ENCODE measurements at regions not wholly inside any gene's neighbourhood (a gene's known extent, or its start where the extent isn't known, plus 50 kb on each side); places are given as distances from the start of the nearest gene placed in this dataset.

GRCh38 chr3:177810162-177810623, 612.9 kb upstream of the TBL1XR1 start:
- FAIRE-seq = no peak
- H3K4me3 ChIP-seq (ENCODE audit: low read depth, low read length) = no peak overlapping the region
- TF ChIP-seq CTCF (IDR thresholded peaks at IDR 0.05; ENCODE audit: insufficient read depth, low read length, severe bottlenecking) = no peak
- no peaks in the 10 kb centered on the region for H3K36me3 ChIP-seq (ENCODE audit: control insufficient read depth, insufficient read depth, low read length)
- DNase-seq (ENCODE audit: low read depth) = peak; percentile 97
- no peaks in the 10 kb centered on the region for H3K27me3 ChIP-seq (ENCODE audit: control insufficient read depth, insufficient read depth, low read length)

- DNase-seq (ENCODE audit: low read depth) (no peak), FAIRE-seq (no peak)
- TF ChIP-seq CTCF (IDR thresholded peaks at IDR 0.05; ENCODE audit: insufficient read depth, low read length, severe bottlenecking) = no peak
- Histone ChIP-seq H3K36me3 (ENCODE audit: control insufficient read depth, insufficient read depth, low read length) (no peaks in the 10 kb centered on the region), H3K4me3 (ENCODE audit: low read depth, low read length) (no peak overlapping the region), H3K27me3 (ENCODE audit: control insufficient read depth, insufficient read depth, low read length) (no peaks in the 10 kb centered on the region)
Observed at GRCh38 chr3:177811112-177811511, 613.8 kb upstream of the TBL1XR1 start.

- no peaks in the 10 kb centered on the region for H3K36me3 ChIP-seq (ENCODE audit: control insufficient read depth, insufficient read depth, low read length)
- H3K27me3 ChIP-seq (ENCODE audit: control insufficient read depth, insufficient read depth, low read length) = no peaks in the 10 kb centered on the region
- no peak overlapping the region for H3K4me3 ChIP-seq (ENCODE audit: low read depth, low read length)
- DNase-seq (ENCODE audit: low read depth) = no peak
- no peak for TF ChIP-seq CTCF (IDR thresholded peaks at IDR 0.05; ENCODE audit: insufficient read depth, low read length, severe bottlenecking)
- FAIRE-seq = no peak
Observed at GRCh38 chr3:177811835-177812234, 614.6 kb upstream of the TBL1XR1 start.

GRCh38 chr3:177812492-177812891, 615.2 kb upstream of the TBL1XR1 start:
- TF ChIP-seq CTCF (IDR thresholded peaks at IDR 0.05; ENCODE audit: insufficient read depth, low read length, severe bottlenecking) = no peak
- Histone ChIP-seq H3K36me3 (ENCODE audit: control insufficient read depth, insufficient read depth, low read length) (no peaks in the 10 kb centered on the region), H3K4me3 (ENCODE audit: low read depth, low read length) (no peak overlapping the region), H3K27me3 (ENCODE audit: control insufficient read depth, insufficient read depth, low read length) (no peaks in the 10 kb centered on the region)
- FAIRE-seq (no peak), DNase-seq (ENCODE audit: low read depth) (no peak)

GRCh38 chr3:177813322-177813721, 616.0 kb upstream of the TBL1XR1 start:
- no peak for FAIRE-seq
- TF ChIP-seq CTCF (IDR thresholded peaks at IDR 0.05; ENCODE audit: insufficient read depth, low read length, severe bottlenecking) = no peak

GRCh38 chr3:177816667-177817208, 619.5 kb upstream of the TBL1XR1 start:
- FAIRE-seq = peak; percentile 55
- H3K4me3 ChIP-seq (ENCODE audit: low read depth, low read length) = no peak overlapping the region
- DNase-seq (ENCODE audit: low read depth) = peak; percentile 98

More at GRCh38 chr3:177813322-177813721, 616.0 kb upstream of the TBL1XR1 start:
- no peak for DNase-seq (ENCODE audit: low read depth)
- no peak overlapping the region for H3K4me3 ChIP-seq (ENCODE audit: low read depth, low read length)
- no peaks in the 10 kb centered on the region for H3K36me3 ChIP-seq (ENCODE audit: control insufficient read depth, insufficient read depth, low read length)
- no peaks in the 10 kb centered on the region for H3K27me3 ChIP-seq (ENCODE audit: control insufficient read depth, insufficient read depth, low read length)

More at GRCh38 chr3:177816667-177817208, 619.5 kb upstream of the TBL1XR1 start:
- Histone ChIP-seq H3K36me3 (ENCODE audit: control insufficient read depth, insufficient read depth, low read length) (no peaks in the 10 kb centered on the region), H3K27me3 (ENCODE audit: control insufficient read depth, insufficient read depth, low read length) (no peaks in the 10 kb centered on the region)
- TF ChIP-seq CTCF (IDR thresholded peaks at IDR 0.05; ENCODE audit: insufficient read depth, low read length, severe bottlenecking) = peak; percentile 24
